ENCODE measurements at regions not wholly inside any gene's neighbourhood (a gene's known extent, or its start where the extent isn't known, plus 50 kb on each side); places are given as distances from the start of the nearest gene placed in this dataset.

DNA sequence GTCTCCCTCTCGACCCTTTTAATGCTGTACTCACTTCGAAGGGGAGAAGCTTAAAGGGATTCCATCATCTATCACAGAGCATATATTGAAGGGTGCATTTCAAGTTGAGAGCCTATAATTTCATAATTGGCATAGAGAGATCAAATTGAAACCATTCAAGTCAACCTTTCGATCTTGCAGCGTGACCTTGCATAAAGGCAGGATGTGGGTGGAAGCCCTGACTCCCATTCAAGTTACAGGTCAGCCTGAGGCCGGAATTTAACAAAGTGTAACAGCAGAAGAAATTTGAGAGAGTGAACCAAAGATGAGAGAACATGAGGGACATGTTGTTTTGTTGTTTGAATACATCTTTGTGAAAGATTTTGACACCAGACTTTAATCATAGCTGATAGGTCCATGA is 195.3 kb upstream of the TPK1 start:
- no peak overlapping the region for H3K4me3 ChIP-seq (ENCODE audit: low read depth, low read length)
- TF ChIP-seq, protein P1, sequence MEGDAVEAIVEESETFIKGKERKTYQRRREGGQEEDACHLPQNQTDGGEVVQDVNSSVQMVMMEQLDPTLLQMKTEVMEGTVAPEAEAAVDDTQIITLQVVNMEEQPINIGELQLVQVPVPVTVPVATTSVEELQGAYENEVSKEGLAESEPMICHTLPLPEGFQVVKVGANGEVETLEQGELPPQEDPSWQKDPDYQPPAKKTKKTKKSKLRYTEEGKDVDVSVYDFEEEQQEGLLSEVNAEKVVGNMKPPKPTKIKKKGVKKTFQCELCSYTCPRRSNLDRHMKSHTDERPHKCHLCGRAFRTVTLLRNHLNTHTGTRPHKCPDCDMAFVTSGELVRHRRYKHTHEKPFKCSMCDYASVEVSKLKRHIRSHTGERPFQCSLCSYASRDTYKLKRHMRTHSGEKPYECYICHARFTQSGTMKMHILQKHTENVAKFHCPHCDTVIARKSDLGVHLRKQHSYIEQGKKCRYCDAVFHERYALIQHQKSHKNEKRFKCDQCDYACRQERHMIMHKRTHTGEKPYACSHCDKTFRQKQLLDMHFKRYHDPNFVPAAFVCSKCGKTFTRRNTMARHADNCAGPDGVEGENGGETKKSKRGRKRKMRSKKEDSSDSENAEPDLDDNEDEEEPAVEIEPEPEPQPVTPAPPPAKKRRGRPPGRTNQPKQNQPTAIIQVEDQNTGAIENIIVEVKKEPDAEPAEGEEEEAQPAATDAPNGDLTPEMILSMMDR (IDR thresholded peaks at IDR 0.05; ENCODE audit: low read depth, low read length) = no peak
- in situ Hi-C loops (cut with HindIII; ENCODE audit: low sequenced_read_pairs) = no loop called here
- no peak for DNase-seq (ENCODE audit: low read depth, low spot score)

DNA sequence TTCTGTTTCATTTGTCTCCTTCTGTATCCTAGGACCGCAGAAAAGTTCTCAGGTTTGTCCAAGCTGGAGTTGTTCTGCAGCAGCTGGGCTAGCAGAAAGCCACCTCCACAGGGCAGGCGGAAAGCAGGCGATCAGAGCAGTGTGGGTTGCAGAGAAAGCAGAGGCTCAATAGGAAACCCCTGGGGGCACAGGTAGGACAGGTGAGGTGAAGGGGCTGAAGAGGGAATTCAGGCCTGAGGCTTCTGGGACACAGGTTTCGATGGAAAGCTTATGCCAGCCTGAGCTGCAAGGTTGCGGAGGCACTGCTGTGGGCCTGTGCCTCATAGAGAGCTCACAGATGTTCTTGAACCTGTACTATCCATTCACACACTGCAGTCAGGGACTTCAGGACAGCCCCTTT is 194.9 kb upstream of the TPK1 start:
- TF ChIP-seq, protein P1 (IDR thresholded peaks at IDR 0.05; ENCODE audit: low read depth, low read length) = no peak
- in situ Hi-C loops (cut with HindIII; ENCODE audit: low sequenced_read_pairs) = no loop called here
- no peak overlapping the region for H3K4me3 ChIP-seq (ENCODE audit: low read depth, low read length)
- no peak for DNase-seq (ENCODE audit: low read depth, low spot score)

DNA sequence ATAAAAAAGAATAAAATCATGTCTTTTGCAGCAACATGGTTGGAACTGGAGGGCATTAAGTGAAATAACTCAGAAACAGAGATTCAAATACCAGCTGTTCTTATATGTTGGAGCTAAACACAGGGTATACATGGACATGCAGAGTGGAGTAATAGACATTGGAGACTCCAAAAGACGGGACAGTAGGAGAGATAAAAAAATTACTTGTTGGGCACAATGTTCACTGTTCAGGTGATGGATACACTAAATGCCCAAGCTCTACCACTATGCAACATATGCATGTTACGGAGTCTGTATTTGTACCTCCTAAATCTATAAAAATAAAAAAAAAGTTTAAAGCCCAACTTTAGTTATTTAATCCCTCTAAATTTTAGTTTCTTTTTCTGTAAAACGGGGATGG is 184.6 kb upstream of the TPK1 start:
- H3K4me3 ChIP-seq (ENCODE audit: low read depth, low read length) = no peak overlapping the region
- DNase-seq (ENCODE audit: low read depth, low spot score) = no peak
- TF ChIP-seq, protein P1 (IDR thresholded peaks at IDR 0.05; ENCODE audit: low read depth, low read length) = no peak
- in situ Hi-C loops (cut with HindIII; ENCODE audit: low sequenced_read_pairs) = no loop called here

DNA sequence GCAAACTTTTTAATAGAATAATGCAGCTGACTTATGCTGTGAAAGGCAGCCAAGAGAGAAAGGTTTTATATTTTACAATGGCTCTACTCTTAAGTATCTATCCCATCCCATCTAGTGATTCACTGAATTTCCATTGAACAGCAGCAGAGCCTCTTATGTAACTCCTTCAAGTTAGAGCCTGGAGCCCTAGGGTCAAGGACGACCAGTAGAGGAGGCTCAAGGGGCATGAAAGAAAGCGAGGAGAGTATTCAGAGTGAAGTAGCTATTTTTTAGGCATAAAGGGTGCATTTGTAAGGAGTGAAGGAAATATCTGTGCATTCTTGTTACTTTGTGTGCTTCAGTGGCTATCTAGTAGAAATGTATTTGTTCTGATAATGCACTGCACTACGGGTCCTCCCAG is 180.2 kb upstream of the TPK1 start:
- DNase-seq (ENCODE audit: low read depth, low spot score) = no peak
- TF ChIP-seq, protein P1 (IDR thresholded peaks at IDR 0.05; ENCODE audit: low read depth, low read length) = no peak
- in situ Hi-C loops (cut with HindIII; ENCODE audit: low sequenced_read_pairs) = no loop called here
- no peak overlapping the region for H3K4me3 ChIP-seq (ENCODE audit: low read depth, low read length)

DNA sequence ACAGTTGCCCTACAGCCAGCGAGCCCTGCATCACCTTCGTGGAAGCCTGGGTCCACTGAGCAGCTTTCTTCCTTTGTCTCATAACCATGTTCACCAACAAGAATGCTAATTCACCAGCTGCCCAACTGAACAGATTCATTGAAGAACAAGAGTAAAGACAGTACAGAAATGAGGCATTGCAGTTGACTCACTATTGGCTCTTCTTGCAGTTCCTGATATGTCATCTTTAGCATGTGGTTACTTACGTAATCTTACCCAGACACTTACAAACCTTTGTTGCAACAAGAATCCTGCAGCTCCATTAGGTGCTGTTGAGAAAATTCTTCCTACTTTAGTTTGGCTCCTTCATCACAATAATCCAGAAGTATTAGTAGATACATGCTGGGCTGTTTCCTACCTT is 174.0 kb upstream of the TPK1 start:
- no peak for DNase-seq (ENCODE audit: low read depth, low spot score)
- H3K4me3 ChIP-seq (ENCODE audit: low read depth, low read length) = no peak overlapping the region
- TF ChIP-seq, protein P1 (IDR thresholded peaks at IDR 0.05; ENCODE audit: low read depth, low read length) = no peak
- in situ Hi-C loops (cut with HindIII; ENCODE audit: low sequenced_read_pairs) = no loop called here

DNA sequence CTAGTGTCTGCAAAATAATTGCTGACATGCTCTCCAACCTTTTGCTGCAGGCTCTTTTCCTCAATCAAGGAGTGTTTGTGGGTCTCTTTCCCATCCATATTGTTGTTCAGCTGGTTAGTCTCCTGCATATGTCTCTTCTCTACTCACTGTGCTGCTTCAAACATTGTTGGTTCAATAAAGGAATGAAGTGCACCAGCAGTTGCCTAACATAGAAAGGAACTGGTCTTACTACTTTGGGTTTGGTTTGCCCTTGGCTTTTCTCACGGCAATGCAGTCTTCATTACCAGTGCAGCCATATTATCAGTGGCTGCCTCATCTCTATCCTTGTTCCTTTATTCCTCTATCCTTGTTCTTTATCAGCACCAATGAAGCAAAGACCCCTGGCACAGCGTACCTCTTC is 169.7 kb upstream of the TPK1 start:
- TF ChIP-seq, protein P1 (IDR thresholded peaks at IDR 0.05; ENCODE audit: low read depth, low read length) = no peak

DNA sequence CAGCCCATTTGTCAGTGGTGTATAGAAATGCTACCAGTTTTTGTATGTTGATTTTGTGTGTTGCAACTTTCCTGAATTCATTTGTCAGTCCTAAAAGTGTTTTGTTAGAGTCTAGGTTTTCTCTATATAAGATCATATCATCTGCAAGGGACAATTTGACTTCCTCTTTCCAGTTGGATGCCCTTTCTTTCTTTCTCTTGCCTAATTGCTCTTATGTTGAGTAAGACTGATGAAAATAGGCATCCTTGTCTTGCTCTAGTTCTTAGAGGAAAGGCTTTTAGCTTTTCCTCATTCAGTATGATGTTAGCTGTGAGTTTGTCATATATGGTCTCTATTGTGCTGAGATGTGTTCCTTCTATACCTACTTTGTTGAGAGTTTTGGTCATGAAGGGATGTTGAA is 161.7 kb upstream of the TPK1 start:
- no peak for DNase-seq (ENCODE audit: low read depth, low spot score)
- H3K4me3 ChIP-seq (ENCODE audit: low read depth, low read length) = no peak overlapping the region
- TF ChIP-seq, protein P1 (IDR thresholded peaks at IDR 0.05; ENCODE audit: low read depth, low read length) = no peak
- in situ Hi-C loops (cut with HindIII; ENCODE audit: low sequenced_read_pairs) = no loop called here

More for the DNA sequence above, 169.7 kb upstream of the TPK1 start:
- in situ Hi-C loops (cut with HindIII; ENCODE audit: low sequenced_read_pairs) = no loop called here
- H3K4me3 ChIP-seq (ENCODE audit: low read depth, low read length) = no peak overlapping the region
- no peak for DNase-seq (ENCODE audit: low read depth, low spot score)
